GM19463 (cell line): ENCODE measurements at regions not wholly inside any gene's neighbourhood (a gene's known extent, or its start where the extent isn't known, plus 50 kb on each side); places are given as distances from the start of the nearest gene placed in this dataset.
"Not testable (repeated sequence)": the region's sequence is repeated elsewhere in the genome, so short reads cannot be mapped to it uniquely, and the experiment has no call there.

Experiments
- ATAC-seq: cut with Tn5 transposase; IDR thresholded peaks from one replicate; pipeline ENCODE4 v1.9.1; 2021; ENCODE audit warnings: mild to moderate bottlenecking, moderate library complexity; ENCODE audit not compliant: unreplicated experiment

DNA sequence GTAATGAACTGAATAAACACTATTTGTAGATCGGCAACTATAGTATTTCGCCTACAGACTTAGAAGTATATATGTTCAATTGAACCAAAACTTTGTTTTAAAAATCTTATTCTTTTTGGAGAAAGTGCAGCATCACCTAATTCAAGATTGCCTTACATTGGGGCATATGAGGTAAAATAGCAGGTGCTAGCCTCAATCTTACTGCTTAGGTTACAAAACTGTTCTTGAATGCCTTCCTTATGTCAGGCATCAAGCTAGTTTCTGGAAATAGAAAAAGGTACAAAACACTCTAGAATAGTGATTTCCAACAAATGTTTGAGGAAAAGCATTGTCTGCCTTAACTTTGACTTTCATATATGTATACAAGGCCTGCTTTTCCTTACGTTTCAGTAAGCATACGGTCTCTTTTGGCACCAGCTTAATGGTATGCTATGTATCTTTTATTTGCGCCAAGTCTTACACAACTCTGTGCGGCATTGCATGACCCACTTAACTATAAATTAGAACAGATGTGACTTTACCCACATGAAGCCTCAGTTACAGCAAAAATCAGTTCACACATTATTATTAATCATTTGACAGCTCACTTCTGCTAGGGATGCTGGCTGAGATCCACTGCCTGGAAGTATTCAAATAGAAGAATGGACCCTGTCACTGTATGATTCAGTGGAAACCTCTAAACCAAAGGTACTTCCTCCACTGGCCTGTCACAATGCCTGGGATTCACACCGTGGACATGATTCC is 174.1 kb downstream of the PRELID2 start:
- ATAC-seq, result no peak

DNA sequence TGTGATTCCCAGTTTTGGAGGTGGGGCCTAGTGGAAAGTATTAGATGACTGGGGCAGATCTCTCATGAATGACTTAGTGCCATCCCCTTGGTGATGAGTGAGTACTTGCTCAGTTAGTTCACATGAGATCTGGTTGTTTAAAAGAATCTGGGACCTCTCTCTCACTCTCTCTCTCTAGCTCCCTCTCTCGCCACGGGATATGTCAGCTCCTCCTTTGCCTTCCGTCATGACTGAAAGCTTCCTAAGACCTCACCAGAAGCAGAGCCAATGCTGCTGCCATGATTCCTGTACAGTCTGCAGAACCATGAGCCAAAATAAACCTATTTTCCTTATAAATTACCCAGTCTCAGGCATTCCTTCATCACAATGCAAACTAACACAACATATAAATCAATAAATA is 176.7 kb downstream of the PRELID2 start:
- no peak for ATAC-seq

DNA sequence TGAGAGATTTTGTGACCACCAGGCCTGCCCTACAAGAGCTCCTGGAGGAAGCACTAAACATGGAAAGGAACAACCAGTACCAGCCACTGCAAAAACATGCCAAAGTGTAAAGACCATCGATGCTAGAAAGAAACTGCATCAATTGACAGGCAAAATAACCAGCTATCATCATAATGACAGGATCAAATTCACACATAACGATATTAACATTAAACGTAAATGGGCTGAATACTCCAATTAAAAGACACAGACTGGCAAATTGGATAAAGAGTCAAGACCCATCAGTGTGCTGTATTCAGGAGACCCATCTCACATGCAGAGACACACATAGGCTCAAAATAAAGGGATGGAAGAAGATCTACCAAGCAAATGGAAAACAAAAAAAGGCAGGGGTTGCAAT is 182.4 kb downstream of the PRELID2 start:
- not testable (repeated sequence) for ATAC-seq

DNA sequence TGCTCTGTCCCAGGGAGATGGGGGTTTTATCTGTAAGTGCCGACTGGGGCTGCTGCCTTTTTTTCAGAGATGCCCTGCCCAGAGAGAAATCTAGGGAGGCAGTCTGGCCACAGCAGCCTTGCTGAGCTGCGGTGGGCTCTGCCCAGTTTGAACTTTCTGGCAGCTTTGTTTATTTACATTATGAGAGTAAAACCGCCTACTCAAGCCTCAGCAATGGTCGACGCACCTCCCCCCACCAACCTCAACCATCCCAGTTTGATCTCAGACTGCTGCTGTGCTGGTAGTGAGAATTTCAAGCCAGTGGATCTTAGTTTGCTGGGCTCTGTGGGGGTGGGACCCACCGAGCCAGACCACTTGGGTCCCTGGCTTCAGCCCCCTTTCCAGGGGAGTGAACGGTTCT is 188.0 kb downstream of the PRELID2 start:
- ATAC-seq, result not testable (repeated sequence)

DNA sequence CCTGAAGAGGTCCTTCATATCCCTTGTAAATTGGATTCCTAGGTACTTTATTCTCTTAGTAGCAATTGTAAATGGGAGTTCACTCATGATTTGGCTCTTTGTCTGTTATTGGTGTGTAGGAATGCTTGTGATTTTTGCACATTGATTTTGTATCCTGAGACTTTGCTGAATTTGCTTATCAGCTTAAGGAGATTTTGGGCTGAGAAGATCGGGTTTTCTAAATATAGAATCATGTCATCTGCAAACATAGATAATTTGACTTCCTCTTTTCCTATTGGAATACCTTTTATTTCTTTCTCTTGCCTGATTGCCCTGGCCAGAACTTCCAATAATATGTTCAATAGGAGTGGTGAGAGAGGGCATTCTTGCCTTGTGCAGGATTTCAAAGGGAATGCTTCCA is 191.9 kb downstream of the PRELID2 start:
- not testable (repeated sequence) for ATAC-seq

DNA sequence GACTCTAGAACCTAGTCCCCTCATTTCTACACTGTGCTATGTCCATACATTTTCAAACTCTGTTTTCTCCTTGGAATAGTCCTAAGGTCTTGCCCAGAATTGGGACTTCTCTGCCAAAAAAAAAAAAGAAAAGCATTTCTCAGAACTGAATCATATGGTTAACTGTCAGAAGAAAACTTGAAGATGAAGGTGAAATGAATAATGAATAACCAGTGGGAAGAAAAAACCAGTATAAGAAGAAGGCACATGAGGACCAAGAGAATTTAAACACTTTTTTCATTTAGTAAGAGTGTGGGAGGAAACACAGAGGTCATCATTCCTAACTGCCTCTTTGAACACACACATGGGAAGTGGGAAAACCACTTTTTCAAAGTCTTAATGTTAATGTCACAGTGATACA is 197.7 kb downstream of the PRELID2 start:
- ATAC-seq, result no peak

DNA sequence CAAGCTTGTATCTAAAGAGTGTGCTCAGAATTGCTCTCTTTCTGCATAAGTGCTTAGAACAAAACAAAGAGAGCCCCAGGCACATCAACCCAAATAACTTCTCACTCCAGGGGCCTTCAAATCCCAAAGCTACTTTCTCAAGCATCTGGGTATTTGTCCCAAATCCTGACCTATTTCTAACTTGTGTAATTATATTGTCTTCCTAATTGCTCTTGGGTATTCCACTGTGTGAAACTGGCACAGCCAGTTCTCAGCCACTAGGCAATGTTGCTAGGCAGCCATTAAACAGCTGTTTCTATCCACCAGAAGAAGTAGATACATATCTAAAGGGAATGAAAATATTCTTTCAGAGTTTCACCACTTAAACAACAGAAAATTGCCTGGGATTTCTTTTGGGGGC is 198.8 kb downstream of the PRELID2 start:
- ATAC-seq, result no peak

DNA sequence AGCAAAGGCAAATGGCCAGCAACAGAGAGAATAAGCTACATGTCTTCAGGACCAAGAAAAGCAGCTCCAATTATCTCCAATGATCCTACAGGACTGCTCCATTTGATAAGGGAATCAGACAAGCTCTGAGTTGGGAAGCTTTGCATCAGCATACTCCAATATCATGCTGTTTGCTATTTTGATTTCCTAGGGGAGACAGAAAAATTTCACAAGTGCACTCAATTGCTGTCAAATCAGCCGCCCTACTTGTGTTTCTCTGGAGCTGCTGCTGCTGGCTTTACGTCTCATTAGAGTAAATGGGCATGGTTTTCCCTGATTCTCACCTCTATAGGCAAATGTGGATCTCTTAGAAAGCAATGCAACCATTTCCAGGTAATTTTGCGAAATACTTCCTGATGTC is 201.7 kb downstream of the PRELID2 start:
- no peak for ATAC-seq

DNA sequence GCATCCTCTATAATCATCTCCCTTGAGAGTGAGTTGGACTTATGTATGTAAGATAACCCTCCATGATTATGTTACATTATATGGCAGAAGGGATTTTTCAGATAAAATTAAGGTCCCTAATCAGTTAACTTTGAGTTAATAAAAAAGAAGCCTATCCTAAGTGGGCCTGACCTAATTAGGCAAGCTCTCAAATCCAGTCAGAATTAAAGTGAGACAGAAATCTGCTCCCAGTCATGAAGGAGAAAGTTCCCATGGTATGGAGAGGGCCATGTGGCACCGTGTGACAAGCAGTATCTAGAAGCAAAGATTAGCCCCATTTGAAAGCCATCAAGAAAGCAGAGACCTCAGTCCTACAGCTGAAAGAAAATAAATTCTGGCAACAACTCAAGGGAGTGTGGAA is 202.4 kb downstream of the PRELID2 start:
- no peak for ATAC-seq

DNA sequence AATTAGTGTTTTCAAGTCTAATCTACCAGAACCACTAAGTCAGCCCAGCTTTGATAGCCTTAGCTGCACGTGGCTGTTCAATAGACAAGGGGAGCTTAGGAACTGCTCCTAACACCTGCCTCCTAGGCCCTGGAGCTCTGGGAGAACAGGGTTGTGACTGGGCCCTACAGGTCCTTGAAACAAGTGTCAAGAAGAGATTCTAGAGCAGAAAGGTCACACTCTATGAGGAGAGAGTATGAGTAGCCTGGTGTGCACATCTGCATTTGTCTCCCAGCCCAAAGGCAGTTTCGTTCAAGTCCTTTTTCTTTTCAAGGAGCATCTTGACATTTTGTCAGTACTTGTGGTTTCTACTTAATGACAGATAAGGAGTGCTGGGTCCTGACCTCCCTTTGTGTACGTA is 206.1 kb downstream of the PRELID2 start:
- no peak for ATAC-seq

DNA sequence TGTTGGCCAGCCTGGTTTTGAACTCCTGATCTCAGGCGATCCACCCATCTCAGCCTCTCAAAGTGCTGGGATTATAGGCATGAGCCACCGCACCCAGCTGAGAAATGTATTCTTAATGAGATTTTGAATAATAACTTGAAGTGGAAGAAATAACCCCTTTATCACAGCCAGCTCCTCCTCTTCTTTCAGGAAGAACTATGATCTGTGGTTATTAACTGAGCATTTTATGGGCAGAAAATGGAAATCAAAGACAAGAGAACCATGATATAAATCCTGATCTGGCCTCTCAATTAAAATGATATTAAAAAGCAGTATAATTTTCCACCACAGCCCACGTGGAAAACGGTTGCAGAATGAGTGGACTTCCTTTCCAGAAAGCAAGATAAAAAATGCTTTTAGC is 206.6 kb downstream of the PRELID2 start:
- ATAC-seq, result no peak

DNA sequence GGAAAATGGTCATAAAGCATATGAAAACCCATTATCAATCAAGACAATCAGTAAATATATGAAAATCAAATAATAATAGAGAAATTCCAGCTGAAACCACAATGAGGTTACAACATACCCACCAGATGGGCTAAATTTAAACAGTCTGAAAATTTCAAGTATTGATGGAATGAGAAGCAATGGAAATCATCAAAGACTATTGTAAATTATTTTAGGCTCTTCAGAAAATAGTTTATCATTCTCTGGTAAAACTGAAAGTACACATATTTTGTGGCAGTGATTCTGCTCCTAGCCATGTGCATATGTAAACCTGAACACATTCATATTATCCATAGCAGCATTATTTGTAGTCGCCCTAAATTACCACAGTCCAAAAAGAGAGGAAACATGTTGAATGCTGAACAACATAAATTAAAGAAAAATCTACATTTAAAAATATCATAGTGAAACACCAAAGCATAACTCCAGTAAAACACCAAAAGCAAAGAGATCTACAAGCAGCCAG is 215.3 kb downstream of the PRELID2 start:
- no peak for ATAC-seq

DNA sequence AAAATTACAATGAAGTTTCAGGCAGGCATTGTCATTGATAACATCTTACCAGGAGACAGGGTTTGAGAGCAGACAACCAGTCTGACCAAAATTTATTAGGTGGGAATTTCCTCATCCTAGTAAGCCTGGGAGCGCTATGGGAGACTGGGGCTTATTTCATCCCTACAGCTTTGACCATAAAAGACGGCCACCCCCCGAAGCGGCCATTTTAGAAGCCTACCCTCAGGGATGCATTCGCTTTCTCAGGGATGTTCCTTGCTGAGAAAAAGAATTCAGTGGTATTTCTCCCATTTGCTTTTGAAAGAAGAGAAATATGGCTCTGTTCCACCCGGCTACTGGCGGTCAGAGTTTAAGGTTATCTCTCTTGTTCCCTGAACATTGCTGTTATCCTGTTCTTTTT is 218.4 kb downstream of the PRELID2 start:
- ATAC-seq, result not testable (repeated sequence)

DNA sequence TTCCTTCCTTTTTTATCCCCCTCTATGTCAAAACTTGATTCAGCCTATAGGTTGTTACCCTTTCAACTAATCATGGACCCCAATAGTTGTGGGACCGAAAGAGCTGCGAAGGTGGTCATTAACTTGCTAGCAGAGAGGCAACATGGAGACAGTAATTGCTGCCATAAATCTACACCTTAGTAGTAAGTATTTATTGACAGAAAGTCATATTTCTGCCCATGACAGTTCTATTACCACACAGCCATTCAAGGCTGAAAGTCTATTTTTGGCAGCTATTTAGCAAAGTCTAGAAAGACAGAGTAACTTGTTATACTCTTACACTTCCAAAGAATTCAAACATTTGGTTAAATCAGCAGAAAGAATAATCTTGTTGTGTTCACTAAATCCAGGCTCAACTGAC is 236.2 kb downstream of the PRELID2 start:
- ATAC-seq, result no peak

DNA sequence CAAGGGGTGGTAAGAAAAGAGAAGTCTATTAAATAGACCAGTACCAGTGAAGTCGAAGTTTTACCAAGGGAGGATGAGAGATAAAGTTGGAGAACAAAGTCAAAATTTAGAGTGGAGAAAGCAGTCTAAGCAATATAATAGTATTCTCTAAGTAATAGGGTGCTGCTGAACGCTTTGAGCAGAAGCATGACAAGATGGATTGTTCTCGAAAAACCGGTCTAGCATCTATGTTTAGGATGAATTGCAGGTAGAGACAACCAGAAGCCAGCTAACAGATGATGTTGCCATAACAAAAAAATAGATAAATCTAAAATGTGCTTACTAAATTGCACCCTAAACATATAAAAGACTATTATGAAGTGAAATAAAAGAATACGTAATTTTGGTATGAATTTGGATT is 237.0 kb downstream of the PRELID2 start:
- ATAC-seq, result no peak

DNA sequence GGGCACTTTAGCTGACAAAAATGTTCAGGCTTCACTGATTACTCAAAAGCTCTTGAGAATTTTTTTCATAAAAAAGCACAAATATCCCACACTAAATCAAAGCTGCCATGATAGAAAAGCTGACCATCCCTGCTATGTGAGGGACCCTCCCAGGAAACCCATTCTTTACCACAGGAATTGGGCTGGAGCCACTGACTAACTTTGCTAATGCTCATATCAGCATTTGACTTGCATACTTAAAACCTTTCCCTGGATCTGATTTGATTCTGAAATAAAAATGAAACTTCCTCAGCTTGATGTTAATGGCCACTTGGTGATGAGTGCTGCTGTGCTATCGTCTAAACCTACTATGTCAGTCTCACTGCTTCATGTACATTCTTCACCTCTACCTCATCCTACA is 243.6 kb downstream of the PRELID2 start:
- ATAC-seq, result no peak

DNA sequence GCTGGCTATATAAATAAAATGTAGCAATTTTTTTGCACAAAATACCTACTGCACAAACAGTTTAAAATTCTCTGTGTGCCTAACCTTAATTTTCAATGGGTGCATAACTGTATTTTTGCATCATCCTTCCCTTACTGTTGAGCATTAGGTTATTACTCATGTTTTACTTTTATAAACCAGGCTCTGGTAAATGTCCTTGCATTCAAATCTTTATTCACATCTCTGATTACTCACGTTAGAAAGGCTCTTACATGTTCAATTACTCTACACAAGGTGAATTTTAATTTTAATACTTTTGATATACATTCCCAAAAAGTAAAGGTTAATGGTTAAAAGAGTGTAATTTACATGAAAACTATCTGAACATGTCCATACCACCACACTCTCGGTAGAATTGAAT is 246.1 kb downstream of the PRELID2 start:
- no peak for ATAC-seq

DNA sequence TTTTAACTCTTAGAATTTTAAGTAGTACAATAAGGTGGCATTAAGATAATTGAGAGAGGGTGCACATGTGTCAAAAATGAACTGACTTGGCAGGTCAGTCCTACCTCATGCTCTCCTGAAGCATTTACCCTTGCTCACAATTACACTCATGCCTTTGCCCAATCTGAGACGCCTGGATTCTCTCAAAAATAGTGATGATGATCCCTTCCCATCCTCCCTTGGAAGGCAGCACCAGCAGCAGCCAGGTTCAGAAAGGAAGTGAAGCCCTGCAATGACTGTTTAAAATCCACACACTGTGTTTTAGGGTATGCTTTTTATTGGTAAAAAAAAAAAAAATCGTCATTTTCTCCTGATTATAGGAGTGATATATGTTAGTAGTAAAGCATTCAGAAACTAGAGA is 246.6 kb downstream of the PRELID2 start:
- no peak for ATAC-seq

DNA sequence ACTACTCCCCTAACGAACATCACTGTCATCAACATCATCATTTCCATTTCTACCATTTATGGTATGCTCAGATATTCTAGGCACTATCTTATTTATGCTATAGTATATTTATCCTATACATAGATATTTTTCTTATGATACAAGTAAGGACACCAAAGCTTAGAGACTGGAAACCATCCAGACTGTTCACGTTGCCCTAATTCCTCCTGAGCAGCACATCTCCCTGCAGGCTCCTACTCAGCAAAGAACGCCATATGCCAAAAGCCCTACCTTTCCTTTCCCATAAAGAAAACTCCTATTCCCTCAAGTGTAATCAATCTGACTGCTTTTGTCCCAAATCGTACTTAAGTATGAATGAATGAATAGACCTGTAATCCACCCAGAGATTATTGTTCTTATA is 247.0 kb downstream of the PRELID2 start:
- ATAC-seq, result no peak

DNA sequence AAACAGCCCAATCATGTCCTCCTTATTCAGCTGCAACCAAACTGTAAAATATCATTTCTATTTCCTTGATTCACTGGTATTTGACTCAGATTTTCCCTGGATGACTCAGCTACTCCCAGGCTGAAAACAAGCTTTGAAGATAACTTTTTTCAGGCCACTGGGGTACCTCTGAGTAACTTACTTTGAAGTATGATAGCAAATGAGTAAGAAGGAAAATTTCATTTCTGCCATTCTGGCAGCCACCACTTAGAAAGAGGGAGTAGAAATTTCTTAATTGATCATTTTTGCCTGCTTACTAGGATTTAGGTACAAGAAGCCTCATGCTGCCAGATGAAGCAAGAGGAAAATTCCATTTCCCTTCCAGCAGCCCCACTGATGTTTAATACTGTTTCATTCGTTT is 247.4 kb downstream of the PRELID2 start:
- no peak for ATAC-seq

DNA sequence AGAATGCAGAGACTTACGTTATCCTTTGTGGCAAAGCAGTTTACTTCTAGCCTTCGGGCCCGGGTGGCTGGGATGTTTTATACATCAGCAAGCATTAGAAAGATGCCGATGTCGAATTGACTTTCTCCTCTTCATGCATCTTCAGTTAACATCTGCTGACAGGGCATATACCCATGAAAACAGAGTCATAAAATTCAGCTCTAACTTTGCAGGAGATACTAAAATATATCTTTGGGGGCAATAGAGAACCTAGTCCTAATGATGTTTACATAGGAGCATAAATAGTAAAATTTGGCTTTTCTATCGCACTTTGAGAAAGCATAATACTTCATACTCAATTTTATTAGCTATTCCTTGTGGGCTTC is 247.9 kb downstream of the PRELID2 start:
- no peak for ATAC-seq

DNA sequence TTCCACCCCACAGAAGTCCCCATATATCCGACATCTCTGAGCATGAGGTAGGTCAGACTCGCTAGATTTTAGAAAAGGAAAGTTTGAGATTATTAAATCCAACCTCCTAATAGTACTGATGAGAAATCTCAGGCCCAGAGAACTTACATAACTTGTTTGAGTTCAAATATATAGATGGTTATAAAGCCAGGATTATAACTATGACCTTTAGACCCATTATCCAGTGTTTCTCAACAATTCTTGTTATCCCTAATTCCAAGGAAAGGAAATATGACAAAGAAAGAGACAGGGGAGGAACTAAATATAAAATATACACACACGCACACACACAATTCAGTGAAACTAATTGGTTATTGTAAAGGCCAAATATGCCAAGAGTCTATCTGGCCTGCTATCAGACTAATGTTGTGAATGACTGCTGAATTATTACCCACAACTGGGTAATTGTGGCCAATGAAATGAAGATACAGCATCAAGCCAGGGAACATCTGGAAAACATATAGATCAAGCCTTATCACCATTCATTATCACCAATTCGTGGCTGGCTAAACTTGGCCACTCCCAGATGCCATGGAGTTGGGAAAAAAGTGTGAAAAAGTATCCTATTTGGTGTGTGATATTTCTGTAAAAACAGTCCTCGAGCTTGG is 248.4 kb downstream of the PRELID2 start:
- no peak for ATAC-seq
